NCI-H446 (cell line): ENCODE measurements at regions not wholly inside any gene's neighbourhood (a gene's known extent, or its start where the extent isn't known, plus 50 kb on each side); places are given as distances from the start of the nearest gene placed in this dataset.
A peak's percentile ranks its signal among the peaks of the same experiment; 100 is the strongest.

Experiments
- DNase-seq, 2 experiments: peaks; one replicate each; lab custom pipeline; 2025; lab: John Stamatoyannopoulos, UW

DNA sequence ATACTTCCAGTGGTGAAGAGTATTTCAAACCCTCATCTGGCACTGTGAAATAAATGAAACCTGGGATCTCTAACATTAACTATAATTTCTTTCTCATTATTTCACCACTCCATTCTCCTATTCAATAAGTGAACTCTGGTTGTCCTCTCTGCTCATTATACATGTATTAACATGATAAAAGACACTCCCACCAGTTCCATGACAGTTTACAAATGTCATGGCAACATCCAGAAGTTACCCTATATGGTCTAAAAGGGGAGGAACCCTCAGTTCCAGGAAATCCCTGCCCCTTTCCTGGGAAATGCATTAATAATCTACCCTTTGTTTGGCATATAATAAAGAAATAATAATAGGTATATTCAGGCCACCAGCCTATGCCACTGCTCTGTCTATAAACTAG is 62.7 kb upstream of the BRINP3 start:
- DNase-seq, result no peak

DNA sequence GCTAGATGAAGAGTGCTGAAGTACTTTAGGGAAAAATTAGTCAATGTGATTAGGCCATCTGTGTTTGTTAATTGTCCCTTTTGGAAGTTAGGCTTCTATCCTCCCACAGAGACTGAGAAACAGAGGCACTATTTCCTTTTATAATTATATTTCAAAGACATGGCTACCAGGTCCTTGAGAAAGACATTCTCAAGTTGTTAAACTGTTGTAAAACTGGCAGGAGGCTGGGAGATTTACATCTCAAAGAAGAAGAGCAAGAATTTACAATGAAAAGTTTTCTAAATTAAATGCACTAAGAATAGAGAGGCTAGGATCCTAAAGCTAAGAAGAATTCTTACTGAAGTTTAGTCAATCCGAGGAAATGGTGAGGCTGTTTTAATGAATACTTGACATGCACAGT is 74.0 kb upstream of the BRINP3 start:
- no peak for DNase-seq

DNA sequence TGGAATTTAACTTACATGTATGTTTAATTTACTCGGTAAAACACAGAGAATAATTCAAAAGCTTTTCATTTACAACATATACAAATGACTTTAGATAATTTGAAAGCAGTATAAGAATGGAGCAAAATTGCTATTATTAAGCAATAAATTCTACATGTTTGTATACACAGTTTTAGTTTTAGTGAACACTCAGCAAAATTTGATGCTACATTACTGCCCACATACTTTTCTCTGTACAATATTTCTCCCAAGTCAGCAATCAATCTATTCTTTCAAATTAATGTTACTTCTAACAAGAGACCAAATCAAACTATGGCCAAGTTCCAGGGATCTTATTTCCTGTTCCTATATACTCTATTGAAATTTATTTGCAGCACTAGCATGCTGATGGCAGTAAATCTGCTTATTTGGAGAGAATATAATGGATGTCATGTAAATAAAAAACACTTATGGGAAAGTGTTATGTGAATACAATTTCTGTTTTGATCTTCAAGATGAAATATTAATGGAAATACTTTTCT is 82.6 kb upstream of the BRINP3 start:
- no peak for DNase-seq

DNA sequence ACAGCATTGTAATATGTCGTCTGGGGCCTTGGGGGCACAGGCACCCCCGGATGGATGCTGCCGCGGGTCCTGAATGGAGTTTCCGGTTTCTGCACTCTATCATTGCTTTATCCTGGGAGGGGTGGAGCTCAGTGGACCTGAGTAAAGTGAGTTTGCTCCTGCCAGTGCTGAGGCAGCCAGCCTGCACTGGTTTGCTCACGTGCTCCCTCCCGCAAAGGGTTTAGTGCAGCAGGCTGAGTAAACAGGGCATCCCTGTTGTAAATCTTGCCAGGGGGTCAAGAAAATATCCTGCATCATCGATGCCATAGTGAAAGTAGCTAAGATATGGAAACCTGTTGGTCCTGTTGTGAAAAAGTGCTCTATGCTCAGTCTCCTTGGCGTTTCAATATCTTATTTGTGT is 85.6 kb upstream of the BRINP3 start:
- DNase-seq, result no peak

DNA sequence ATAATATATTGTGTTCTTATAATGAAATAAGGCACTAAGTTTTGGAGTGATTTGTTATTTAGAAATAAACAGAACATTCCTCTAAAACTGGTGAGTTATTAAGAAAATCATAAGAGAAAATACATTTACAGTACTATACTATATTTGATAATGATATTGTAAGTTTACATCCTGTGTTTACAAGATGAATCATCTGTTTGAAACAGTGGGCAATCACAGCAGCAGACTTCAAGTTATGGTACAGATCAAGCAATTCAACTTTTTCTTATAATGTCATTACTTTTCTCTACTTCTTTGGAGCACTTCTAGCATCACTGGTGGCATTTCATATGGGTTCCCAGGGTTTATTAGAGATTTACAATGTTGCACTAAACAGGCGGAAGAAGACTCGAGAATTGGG is 86.5 kb upstream of the BRINP3 start:
- DNase-seq, result no peak

DNA sequence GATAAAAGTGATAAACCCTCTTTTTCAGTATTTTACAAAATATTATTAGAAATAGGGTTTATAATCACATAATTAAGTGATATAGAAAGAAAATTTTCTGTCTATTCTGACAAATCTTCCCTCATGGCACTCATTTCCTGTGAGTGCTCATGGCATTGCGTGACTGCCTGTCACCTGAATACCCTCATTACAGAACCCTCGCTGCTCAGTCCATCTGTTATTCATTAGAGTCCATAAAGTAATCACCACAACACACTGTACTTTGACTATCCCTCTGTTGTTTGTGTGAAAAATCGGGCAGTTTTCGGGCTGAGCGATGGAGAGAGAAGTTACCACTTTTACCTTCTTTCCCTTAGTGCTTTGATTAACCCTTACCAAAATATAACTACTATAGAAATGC is 100.4 kb upstream of the BRINP3 start:
- DNase-seq, result peak; percentile 14 to 16

DNA sequence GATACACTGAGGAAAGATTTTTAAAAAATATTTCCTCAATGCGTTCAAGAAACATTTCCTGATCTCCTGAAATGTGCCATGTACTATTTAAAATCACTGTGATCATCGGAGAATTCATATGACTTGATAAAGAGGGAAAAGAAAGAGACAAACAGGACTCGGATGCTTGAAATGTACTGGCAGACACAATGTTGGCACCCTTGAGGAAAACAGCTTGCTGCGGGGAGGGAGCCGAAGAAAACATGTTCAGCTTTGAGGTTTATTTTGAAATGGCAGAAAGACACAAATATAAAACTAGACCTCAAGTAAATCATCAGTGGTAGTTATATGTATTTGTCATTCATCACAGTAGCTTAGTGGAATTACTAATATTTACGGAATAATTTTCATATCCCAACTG is 100.9 kb upstream of the BRINP3 start:
- no peak for DNase-seq

DNA sequence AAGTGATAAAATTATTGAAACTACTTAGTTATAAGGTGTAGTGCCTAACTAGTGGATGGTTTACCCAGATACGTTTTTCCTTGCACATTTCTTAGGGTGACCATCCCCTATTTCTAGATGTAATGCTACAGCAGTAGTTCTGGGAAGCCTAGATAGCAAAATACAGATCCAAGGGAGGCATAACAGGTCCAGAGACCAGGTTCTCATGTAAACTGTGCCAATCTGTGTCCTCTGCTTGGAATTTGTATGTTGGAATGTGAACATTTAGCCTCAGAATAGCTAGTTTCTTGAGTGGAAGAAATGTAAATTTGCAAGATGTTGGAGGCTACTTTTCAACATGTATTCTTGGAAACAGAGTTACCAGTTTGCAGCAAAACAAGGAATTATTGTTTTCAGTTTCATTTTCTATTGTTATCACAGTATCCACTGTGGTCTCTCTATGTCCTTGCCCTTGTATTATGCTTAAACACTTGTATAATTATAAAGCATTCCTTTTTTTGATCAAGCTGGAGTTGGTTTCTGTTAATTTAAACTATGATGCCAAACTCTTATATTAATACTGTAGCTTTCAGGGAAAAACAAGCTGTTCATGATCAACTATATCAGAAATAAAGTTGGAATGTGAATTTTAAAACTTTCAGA is 102.0 kb upstream of the BRINP3 start:
- DNase-seq, result no peak

DNA sequence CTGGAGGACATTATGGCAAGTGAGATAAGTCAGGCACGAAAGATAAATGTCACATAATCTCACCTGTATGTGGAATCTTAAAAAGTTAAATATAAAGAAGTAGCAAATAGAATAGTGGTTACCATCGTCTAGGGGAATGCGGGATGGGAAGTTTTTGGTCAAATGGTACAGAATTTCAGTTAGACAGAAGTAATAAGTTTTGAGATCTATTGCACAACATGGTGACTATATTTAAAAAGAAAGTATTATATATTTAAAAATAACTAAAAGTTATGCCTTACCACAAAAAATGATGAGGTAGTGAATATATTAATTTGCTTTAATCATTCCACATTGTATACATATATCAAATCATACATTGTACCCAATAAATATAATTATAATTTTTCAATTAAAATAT is 106.2 kb upstream of the BRINP3 start:
- no peak for DNase-seq

DNA sequence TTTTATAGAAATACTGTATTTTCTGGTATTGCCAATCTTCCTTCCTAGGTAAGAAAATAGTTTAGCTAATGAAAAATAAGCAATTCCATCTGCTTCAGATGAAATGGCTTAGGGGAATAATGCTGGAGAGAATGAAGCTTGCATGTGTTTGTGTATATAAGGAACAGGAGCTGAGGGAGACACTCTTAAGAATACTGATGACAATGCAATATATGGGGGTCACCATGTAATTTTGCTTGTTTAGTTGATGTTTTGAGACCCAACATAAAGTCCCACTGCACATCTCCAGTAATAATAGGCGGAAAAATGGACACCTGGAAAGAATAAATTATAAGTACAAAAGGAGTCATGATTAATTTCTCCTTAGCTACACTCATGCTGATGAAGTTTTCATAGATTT is 110.8 kb upstream of the BRINP3 start:
- no peak for DNase-seq

DNA sequence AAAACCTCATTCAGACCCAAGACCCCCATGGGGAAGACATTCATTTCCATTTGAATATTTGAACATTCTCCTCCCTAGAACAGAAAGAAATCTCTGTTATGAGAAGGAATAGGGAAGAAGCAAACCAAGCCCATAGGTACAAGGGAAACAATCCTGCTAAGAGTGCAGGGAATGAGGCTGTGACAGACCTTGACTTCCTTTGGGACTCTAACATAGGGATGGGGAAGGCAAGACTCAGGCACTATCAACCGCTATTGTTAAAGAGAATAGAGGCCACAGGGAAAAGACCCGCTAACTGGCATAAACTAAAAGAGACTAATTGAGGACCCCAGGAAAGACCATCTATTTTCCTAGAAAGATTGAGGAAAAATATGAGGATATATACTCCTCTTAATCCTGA is 117.8 kb upstream of the BRINP3 start:
- DNase-seq, result no peak

DNA sequence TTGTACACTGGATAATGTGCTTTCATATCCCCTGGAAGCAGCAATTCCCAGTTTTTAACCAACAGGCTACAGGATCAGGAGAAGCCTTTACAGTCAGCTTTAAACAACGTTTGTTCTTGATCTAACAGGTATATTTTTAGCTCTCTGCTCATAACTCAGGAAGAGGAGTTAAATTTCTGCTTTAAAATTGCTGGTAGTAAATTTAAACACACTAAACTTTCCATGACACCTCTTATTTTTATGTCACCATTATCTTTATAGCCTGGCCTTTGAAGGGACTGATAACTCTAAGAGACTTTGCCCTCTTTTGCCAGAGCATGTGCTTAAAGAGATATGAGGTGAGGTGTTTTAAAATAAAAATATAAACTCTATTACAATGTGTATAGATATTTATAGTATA is 119.6 kb upstream of the BRINP3 start:
- no peak for DNase-seq

DNA sequence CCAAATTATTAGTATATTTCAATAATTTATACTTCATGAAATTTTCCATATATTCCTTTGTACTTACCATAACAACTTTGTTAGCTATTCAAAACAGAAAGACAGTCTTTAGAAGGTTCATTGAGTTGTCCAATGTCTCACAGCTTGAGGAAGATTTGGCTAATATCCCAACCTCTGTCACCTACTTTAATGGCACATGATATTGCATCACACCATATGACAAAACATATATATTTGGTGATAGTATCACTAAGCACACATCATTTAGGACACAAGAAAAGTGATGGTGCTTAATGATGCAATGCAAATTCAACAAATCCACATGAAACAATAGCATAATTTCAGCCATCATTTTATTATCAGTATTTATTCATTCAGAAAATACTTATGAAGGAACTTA is 122.0 kb upstream of the BRINP3 start:
- no peak for DNase-seq

DNA sequence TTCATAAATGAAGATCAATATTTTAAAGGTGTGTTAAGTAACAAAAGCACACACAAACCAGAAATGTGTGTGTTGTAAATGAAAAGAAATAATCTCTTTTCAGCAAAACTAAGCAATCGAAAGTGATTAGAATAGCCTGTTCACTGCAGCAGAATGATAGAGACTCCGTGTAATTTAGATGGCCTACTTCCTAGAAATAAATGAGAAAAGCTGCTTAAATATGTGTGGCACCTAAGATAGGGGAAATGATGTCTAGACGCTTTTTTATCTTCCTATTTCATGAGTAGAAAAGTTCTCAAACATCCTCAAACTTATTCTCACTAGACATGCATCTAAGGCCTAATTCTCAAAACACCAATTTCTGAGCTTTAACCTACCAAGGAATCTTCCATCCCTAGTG is 124.7 kb upstream of the BRINP3 start:
- DNase-seq, result no peak

DNA sequence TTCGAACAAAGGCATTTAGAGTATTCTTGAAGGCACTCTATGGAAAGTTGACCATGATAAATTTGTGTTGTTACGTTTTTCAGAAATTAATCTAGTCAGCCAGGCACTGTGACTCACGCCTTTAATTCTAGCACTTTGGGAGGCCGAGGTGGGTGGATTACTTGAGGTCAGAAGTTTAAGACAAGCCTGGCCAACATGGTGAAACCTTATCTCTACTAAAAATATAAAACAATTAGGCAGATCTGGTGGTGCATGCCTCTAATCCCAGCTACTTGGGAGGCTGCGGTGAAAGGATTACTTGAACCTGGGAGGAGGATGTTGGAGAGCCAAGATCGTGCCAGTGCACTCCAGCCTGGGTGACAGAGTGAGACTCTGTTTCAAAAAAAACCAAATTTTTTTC is 130.6 kb upstream of the BRINP3 start:
- DNase-seq, result no peak

DNA sequence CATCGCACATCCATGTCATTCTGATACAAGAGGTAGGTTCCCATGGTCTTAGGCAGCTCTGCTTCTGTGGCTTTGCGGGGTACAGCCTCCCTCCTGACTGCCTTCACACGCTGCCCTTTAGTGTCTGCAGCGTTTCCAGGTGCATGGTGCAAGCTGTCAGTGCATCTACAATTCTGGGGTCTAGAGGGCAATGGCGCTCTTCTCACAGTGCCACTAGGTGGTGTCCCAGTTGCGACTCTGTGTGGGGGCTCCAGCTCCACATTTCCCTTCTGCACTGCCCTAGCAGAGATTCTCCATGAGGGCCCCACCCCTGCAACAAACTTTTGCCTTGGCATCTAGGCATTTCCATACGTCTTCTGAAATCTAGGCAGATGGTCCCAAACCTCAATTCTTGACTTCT is 138.2 kb upstream of the BRINP3 start:
- DNase-seq, result no peak

DNA sequence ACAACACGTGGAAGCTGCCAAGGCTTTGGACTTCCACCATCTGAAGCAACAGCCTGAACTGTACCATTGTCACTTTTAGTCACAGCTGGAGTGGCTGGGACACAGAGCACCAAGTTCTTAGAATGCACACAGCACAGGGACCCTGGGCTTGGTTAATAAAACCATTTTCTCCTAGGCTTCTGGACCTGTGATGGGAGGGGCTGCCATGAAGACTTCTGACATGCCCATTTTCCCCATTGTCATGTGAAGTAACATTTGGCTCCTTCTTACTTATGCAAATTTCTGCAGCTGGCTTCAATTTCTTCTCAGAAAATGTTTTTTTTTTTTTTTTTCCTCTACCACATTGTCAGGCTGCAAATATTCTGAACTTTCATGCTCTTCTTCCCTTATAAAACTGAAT is 138.6 kb upstream of the BRINP3 start:
- no peak for DNase-seq

DNA sequence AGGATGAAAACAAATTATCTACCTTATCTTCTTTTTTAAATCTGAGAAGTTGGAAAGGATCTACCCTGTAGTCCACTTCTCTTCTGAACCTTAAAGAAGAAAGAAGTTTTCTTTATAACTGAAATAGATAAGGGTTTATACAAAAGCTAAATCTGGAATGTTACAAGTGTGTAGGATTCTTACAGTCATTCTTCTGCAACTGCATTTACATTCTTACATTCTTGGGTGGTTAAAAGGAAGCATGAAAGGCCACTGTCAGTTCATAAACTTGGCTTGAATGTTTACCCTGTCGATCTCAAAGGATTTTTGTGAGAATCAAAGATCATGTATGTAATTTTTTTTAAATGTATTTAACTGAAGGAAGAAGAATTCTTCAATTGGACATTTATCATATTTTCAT is 142.1 kb upstream of the BRINP3 start:
- DNase-seq, result no peak

DNA sequence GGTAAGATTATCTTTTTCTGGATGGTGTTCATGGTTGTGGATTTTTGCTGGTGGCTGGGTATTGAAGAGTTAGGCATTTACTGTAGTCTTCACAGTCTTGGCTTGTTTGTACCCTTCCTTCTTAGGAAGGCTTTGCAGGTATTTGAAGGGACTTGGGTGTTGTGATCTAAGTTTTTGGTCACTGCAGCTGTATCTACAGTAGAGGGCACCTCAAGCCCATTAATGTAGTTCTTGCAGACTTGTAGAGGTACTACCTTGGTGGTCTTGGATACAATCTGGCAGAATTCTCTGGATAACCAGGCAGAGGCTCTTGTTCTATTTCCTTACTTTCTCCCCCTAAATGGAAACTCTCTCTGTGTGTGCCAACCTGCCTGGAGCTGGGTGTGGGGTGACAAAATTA is 155.8 kb upstream of the BRINP3 start:
- no peak for DNase-seq

DNA sequence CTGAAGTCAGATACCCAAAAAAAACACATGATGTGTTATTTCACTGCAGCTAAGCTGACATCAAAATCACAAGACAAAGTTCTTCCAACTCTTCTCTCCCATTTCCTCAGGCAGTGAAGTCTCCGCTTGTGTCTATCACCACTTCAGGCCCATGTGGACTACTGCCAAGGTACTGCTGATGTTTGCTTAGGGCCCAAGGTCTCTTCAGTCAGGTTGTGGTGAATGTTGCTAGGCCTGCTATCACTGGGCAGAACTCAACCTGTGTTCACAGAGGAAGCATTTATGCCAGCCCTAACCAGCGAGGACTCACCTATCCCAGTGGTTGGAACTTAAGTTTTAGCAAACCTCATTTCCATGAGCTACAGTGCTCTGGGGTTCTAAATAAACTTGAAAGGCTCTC is 156.5 kb upstream of the BRINP3 start:
- DNase-seq, result no peak

DNA sequence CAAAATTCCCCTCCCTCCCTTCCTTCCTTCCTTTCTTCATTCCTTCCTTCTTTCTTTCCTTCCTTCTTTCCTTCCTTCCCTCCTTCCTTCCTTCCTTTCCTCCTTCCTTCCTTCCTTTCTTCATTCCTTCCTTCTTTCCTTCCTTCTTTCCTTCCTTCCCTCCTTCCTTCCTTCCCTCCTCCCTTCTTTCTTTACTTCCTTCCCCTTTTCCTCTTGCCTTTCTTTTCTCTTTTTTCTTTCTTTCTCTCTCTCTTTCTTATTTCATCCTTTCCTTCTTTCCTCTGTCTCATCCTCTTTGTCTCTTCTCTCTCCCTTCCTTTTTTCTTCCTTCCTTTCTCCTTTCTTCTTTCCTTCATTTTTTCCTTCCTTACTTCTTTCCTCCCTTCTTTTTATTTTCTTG is 171.9 kb upstream of the BRINP3 start:
- no peak for DNase-seq

DNA sequence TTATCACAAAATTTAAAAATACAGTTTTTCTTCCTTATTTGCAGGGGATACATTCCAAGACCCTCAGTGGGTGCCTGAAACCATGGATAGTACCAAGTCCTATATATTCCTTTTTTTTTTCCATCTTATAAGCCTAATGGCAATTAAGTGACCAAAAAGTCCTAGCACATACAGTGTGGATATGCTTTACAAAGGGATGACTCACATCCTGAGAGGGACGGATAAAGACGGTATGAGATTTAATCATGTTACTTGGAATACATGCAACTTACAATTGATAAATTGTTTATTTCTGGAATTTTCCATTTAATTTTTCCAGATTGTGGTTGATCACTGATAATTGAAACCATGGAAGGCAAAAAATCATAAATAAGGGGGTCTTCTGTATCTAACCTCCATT is 181.2 kb upstream of the BRINP3 start:
- no peak for DNase-seq

DNA sequence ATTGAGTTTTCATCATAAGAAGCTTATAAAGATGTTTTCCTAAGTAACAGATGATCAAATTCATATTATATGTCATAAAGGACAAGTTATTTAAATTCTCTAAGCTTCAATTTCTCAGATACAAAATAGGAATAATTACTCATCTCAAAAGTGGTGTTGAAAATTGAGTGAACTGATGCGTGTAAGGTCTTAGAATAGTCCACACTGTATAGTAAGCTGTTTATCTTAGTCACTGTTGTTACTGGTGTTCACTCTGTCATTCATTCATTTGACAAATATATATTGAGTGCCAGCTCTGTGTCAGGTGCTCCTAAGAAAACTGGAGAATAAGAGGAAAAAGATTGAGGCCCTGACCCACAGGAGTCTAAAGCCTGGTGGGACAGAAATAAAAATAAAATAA is 186.3 kb upstream of the BRINP3 start:
- no peak for DNase-seq

DNA sequence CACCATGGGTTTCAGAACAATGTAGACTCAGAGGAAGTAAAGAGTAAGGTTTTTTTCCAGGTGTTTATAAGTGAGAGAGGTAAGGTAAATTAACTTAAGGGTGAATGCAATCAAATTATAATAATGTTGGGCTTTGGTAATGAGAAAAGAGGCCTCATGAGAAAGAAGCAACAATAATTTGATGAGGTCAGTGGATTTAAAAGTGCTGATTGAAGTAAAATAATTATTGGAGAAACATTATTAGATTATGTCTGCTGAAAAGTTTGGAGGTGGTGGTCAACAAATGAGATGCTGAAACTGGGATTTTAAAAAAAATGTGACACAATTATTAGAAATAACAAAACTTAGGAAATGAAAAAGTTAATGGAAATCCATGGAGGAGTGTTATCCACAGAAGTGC is 187.4 kb upstream of the BRINP3 start:
- DNase-seq, result no peak

DNA sequence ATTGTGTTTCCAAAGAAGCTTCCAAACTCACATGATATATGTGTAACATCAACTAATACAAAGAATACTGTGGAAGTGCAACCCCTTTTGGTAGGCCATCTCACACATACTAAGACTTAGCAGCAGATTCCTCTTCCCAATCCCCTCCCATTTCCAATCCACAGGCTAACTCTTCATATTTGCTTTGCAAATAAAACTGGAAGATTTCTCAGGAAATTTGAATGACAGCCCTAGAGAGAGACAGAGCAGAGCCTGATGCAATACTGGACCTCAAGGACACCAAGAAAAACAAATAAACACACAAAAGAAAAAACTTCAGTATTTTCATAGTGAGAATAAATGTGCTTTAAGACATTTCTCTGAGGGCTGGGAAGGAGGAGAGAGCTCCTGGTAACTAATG is 190.2 kb upstream of the BRINP3 start:
- DNase-seq, result no peak
